HG02973 (cell line): ENCODE measurements at regions not wholly inside any gene's neighbourhood (a gene's known extent, or its start where the extent isn't known, plus 50 kb on each side); places are given as distances from the start of the nearest gene placed in this dataset.
"Not testable (repeated sequence)": the region's sequence is repeated elsewhere in the genome, so short reads cannot be mapped to it uniquely, and the experiment has no call there.

ENCODE experiments used
- ATAC-seq: cut with Tn5 transposase; IDR thresholded peaks from one replicate; pipeline ENCODE4 v1.9.1; 2021; ENCODE audit warnings: moderate library complexity; ENCODE audit not compliant: unreplicated experiment

- ATAC-seq = not testable (repeated sequence)
Observed at GRCh38 chr17:26936645-26937044, 357.3 kb upstream of the WSB1 start.

- ATAC-seq = not testable (repeated sequence)
Observed at GRCh38 chr17:26937750-26938322, 356.1 kb upstream of the WSB1 start.

- not testable (repeated sequence) for ATAC-seq
Observed at GRCh38 chr17:26939755-26940154, 354.2 kb upstream of the WSB1 start.

GRCh38 chr17:26940587-26940986, 353.3 kb upstream of the WSB1 start:
- ATAC-seq = not testable (repeated sequence)

GRCh38 chr17:26962255-26963162, 331.4 kb upstream of the WSB1 start:
- ATAC-seq = no peak

- no peak for ATAC-seq
Observed at GRCh38 chr17:26963163-26963503, 330.8 kb upstream of the WSB1 start.

- not testable (repeated sequence) for ATAC-seq
Observed at GRCh38 chr17:26965898-26966624, 327.9 kb upstream of the WSB1 start.

GRCh38 chr17:26966625-26967179, 327.2 kb upstream of the WSB1 start:
- ATAC-seq = not testable (repeated sequence)

GRCh38 chr17:26981845-26982425, 312.0 kb upstream of the WSB1 start:
- ATAC-seq = not testable (repeated sequence)

GRCh38 chr17:26982563-26982962, 311.4 kb upstream of the WSB1 start:
- not testable (repeated sequence) for ATAC-seq

GRCh38 chr17:26987851-26988250, 306.1 kb upstream of the WSB1 start:
- ATAC-seq = not testable (repeated sequence)

GRCh38 chr17:26994648-26995047, 299.3 kb upstream of the WSB1 start:
- not testable (repeated sequence) for ATAC-seq

- not testable (repeated sequence) for ATAC-seq
Observed at GRCh38 chr17:26996146-26996916, 297.6 kb upstream of the WSB1 start.

- not testable (repeated sequence) for ATAC-seq
Observed at GRCh38 chr17:27007734-27008531, 286.0 kb upstream of the WSB1 start.

- ATAC-seq = no peak
Observed at GRCh38 chr17:27009087-27009486, 284.8 kb upstream of the WSB1 start.

GRCh38 chr17:27010138-27010537, 283.8 kb upstream of the WSB1 start:
- not testable (repeated sequence) for ATAC-seq

GRCh38 chr17:27030552-27030951, 263.4 kb upstream of the WSB1 start:
- not testable (repeated sequence) for ATAC-seq

GRCh38 chr17:27038676-27039075, 255.2 kb upstream of the WSB1 start:
- ATAC-seq = no peak

GRCh38 chr17:27045039-27045438, 248.9 kb upstream of the WSB1 start:
- ATAC-seq = not testable (repeated sequence)
